Testis (tissue), 2 donors: ENCODE measurements at regions not wholly inside any gene's neighbourhood (a gene's known extent, or its start where the extent isn't known, plus 50 kb on each side); places are given as distances from the start of the nearest gene placed in this dataset.

ENCODE experiments used
- small RNA-seq, 2 donors: library from RNA; depleted of rRNA; stranded (forward); fragments of <200 nt; gene quantifications; one replicate each; pipeline ENCODE3, GENCODE V24; 2016

Small RNAs in the stretch of these regions (small RNA-seq; reads per million reads assigned to genes)
- gene RF00019: 0 reads per million in 2 donors
- 0 reads per million in 2 donors for gene RNA5SP180
